HCT116 (cell line): ENCODE measurements at regions not wholly inside any gene's neighbourhood (a gene's known extent, or its start where the extent isn't known, plus 50 kb on each side); places are given as distances from the start of the nearest gene placed in this dataset.

Source experiments
- CEBPB ChIP-seq: IDR thresholded peaks from 2 replicates; pipeline ENCODE4 v1.6.1; 2012; ENCODE audit warnings: low read depth
- ELF1 ChIP-seq: IDR thresholded peaks from 2 replicates; pipeline ENCODE4 v1.6.1; 2012; ENCODE audit warnings: low read depth, borderline replicate concordance
- EZH2 ChIP-seq: fragments of 200-600 bp; sonication (generic); IDR thresholded peaks from 2 replicates; pipeline ENCODE4 v1.6.1; 2017; ENCODE audit warnings: antibody characterized with exemption, mixed run types
- POLR2A ChIP-seq: IDR thresholded peaks from 2 replicates; pipeline ENCODE4 v1.7.0; 2011; ENCODE audit warnings: borderline replicate concordance; ENCODE audit not compliant: insufficient read depth, insufficient read length; ENCODE audit errors: extremely low read depth
- POLR2AphosphoS5 ChIP-seq: IDR thresholded peaks from 2 replicates; pipeline ENCODE4 v1.6.1; 2011; ENCODE audit warnings: mild to moderate bottlenecking, low read depth, low read length, moderate library complexity
- RAD21 ChIP-seq: IDR thresholded peaks from 2 replicates; pipeline ENCODE4 v1.6.1; 2012; ENCODE audit warnings: low read depth, mild to moderate bottlenecking
- SP1 ChIP-seq: IDR thresholded peaks from 2 replicates; pipeline ENCODE4 v1.6.1; 2012; ENCODE audit warnings: low read depth
- YY1 ChIP-seq: IDR thresholded peaks from 2 replicates; pipeline ENCODE4 v1.6.1; 2011; ENCODE audit warnings: low read length, low read depth, moderate library complexity, mild to moderate bottlenecking; ENCODE audit not compliant: insufficient replicate concordance; ENCODE audit errors: extremely low read depth
- ZNF274 ChIP-seq: fragments of 200-500 bp; sonication (Bioruptor generic); IDR thresholded peaks from 2 replicates; pipeline ENCODE4 v1.6.1; 2014; ENCODE audit warnings: mild to moderate bottlenecking, low read depth, low read length, inconsistent platforms
- TF ChIP-seq, protein P1 (sequence below), 3 experiments: fragments of 200-600 bp in 1 of 3; sonication (generic) in 1 of 3; IDR thresholded peaks in 2 of 3; conservative IDR thresholded peaks in 1 of 3; 2 replicates each; pipeline ENCODE4 v1.5.1; 2012 to 2017; ENCODE audit warnings: low read depth in 2 of 3, low read length in 2 of 3, antibody characterized with exemption in 1 of 3, borderline replicate concordance in 1 of 3, control low read depth in 1 of 3, mild to moderate bottlenecking in 1 of 3, mixed read lengths in 1 of 3, mixed run types in 1 of 3, moderate library complexity in 1 of 3; ENCODE audit not compliant: insufficient read depth in 1 of 3
- TF ChIP-seq, protein P2 (sequence below): IDR thresholded peaks from 2 replicates; pipeline ENCODE4 v1.6.1; 2012; ENCODE audit warnings: low read depth
- TF ChIP-seq, protein P3 (sequence below): IDR thresholded peaks from 2 replicates; pipeline ENCODE4 v1.6.1; 2012
- TF ChIP-seq, protein P4 (sequence below): IDR thresholded peaks from 2 replicates; pipeline ENCODE4 v1.6.1; 2011; ENCODE audit warnings: mild to moderate bottlenecking, low read length, moderate library complexity; ENCODE audit not compliant: insufficient replicate concordance; ENCODE audit errors: extremely low read depth

DNA sequence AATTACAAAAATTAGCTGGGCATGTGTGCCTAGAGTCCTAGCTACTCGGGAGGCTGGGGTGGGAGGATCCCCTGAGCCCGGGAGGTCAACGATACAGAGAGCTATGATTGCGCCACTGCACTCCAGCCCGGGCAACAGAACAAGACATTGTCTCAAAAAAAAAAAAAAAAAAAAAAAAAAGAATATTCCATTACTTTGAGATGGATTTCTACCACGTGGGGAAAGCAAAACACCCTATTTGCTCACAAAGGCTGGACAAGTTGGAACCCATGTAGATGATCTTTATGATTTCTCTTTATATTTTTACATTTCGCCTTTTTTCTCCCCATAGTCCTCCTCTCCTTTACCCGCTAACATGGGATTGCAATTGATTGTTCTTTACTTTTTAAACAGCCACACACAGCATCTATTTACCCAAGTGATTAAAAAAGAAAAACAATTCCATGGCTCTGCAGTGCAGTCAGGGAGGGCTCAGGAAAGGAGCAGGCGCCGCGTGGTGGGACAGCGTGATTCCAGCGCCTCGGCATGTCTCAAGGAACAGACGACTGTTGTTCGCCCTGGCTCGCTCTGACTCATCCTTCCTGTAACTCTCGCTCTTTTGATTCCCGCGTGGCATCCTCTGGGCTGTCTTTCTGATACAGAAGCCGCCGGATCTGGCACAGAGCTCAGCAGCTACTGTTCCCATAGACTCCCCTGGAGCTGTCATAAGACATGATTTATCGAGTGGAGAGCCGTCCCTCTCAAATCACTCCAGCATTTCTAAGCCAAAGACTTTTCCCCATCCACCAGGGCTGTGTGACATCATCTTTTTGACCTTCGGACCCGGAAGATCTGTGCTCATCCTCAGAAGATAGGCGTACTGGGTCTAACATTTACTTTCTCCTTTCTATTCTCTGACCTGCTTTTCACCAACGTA lies 230.4 kb upstream of the AGAP1 start:
- TF ChIP-seq CEBPB (peak; percentile 22; the same call in 1 of the 2 replicates), EZH2 (no peak), POLR2AphosphoS5 (peak; percentile 54; the same call in 1 of the 2 replicates), POLR2A (no peak), ELF1 (no peak), ZNF274 (no peak), YY1 (no peak), SP1 (peak; percentile 64), RAD21 (peak; percentile 30)
- TF ChIP-seq, protein P1, sequence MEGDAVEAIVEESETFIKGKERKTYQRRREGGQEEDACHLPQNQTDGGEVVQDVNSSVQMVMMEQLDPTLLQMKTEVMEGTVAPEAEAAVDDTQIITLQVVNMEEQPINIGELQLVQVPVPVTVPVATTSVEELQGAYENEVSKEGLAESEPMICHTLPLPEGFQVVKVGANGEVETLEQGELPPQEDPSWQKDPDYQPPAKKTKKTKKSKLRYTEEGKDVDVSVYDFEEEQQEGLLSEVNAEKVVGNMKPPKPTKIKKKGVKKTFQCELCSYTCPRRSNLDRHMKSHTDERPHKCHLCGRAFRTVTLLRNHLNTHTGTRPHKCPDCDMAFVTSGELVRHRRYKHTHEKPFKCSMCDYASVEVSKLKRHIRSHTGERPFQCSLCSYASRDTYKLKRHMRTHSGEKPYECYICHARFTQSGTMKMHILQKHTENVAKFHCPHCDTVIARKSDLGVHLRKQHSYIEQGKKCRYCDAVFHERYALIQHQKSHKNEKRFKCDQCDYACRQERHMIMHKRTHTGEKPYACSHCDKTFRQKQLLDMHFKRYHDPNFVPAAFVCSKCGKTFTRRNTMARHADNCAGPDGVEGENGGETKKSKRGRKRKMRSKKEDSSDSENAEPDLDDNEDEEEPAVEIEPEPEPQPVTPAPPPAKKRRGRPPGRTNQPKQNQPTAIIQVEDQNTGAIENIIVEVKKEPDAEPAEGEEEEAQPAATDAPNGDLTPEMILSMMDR (IDR thresholded peaks at IDR 0.05 in 2 of 3, conservative IDR thresholded peaks at IDR 0.05 in 1 of 3; ENCODE audit: borderline replicate concordance in 1 of 3, insufficient read depth in 1 of 3, low read depth in 2 of 3, low read length in 2 of 3), result no peak
- TF ChIP-seq, protein P2, sequence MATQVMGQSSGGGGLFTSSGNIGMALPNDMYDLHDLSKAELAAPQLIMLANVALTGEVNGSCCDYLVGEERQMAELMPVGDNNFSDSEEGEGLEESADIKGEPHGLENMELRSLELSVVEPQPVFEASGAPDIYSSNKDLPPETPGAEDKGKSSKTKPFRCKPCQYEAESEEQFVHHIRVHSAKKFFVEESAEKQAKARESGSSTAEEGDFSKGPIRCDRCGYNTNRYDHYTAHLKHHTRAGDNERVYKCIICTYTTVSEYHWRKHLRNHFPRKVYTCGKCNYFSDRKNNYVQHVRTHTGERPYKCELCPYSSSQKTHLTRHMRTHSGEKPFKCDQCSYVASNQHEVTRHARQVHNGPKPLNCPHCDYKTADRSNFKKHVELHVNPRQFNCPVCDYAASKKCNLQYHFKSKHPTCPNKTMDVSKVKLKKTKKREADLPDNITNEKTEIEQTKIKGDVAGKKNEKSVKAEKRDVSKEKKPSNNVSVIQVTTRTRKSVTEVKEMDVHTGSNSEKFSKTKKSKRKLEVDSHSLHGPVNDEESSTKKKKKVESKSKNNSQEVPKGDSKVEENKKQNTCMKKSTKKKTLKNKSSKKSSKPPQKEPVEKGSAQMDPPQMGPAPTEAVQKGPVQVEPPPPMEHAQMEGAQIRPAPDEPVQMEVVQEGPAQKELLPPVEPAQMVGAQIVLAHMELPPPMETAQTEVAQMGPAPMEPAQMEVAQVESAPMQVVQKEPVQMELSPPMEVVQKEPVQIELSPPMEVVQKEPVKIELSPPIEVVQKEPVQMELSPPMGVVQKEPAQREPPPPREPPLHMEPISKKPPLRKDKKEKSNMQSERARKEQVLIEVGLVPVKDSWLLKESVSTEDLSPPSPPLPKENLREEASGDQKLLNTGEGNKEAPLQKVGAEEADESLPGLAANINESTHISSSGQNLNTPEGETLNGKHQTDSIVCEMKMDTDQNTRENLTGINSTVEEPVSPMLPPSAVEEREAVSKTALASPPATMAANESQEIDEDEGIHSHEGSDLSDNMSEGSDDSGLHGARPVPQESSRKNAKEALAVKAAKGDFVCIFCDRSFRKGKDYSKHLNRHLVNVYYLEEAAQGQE, result no peak
- TF ChIP-seq, protein P3, sequence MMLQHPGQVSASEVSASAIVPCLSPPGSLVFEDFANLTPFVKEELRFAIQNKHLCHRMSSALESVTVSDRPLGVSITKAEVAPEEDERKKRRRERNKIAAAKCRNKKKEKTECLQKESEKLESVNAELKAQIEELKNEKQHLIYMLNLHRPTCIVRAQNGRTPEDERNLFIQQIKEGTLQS, result no peak
- TF ChIP-seq, protein P4, sequence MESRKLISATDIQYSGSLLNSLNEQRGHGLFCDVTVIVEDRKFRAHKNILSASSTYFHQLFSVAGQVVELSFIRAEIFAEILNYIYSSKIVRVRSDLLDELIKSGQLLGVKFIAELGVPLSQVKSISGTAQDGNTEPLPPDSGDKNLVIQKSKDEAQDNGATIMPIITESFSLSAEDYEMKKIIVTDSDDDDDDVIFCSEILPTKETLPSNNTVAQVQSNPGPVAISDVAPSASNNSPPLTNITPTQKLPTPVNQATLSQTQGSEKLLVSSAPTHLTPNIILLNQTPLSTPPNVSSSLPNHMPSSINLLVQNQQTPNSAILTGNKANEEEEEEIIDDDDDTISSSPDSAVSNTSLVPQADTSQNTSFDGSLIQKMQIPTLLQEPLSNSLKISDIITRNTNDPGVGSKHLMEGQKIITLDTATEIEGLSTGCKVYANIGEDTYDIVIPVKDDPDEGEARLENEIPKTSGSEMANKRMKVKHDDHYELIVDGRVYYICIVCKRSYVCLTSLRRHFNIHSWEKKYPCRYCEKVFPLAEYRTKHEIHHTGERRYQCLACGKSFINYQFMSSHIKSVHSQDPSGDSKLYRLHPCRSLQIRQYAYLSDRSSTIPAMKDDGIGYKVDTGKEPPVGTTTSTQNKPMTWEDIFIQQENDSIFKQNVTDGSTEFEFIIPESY, result peak; percentile 52
